SK-N-SH treated with all-trans-retinoic acid at 6 μM for 48 hours (cell line): ENCODE measurements at regions not wholly inside any gene's neighbourhood (a gene's known extent, or its start where the extent isn't known, plus 50 kb on each side); places are given as distances from the start of the nearest gene placed in this dataset.

ENCODE experiments used
- ATAC-seq: fragments of 200-7000 bp; cut with Tn5 transposase; 3 replicates; pipeline ENCODE4 v1.9.1; 2020; ENCODE audit warnings: mild to moderate bottlenecking, moderate library complexity
- ARNTL ChIP-seq: fragments of 450-650 bp; formaldehyde crosslinking; IDR thresholded peaks from 2 replicates; pipeline ENCODE4 v1.5.0; 2020; ENCODE audit warnings: low read depth, mild to moderate bottlenecking, moderate library complexity, borderline replicate concordance
- BACH2 ChIP-seq: fragments of 250-450 bp; sonication (Bioruptor Pico); IDR thresholded peaks from 2 replicates; pipeline ENCODE4 v1.9.0; 2021; ENCODE audit warnings: mild to moderate bottlenecking, borderline replicate concordance
- CSDC2 ChIP-seq: fragments of 250-450 bp; sonication (Bioruptor Pico); IDR thresholded peaks from 2 replicates; pipeline ENCODE4 v1.5.0; 2020; ENCODE audit warnings: mild to moderate bottlenecking, moderate library complexity
- ESRRG ChIP-seq: fragments of 250-450 bp; sonication (Bioruptor Pico); IDR thresholded peaks from 2 replicates; pipeline ENCODE4 v1.6.1; 2021; ENCODE audit warnings: mild to moderate bottlenecking
- GLIS3 ChIP-seq: fragments of 250-450 bp; sonication (Bioruptor Pico); IDR thresholded peaks from 2 replicates; pipeline ENCODE4 v1.5.0; 2020; ENCODE audit warnings: mild to moderate bottlenecking, moderate library complexity
- ISL1 ChIP-seq: fragments of 250-450 bp; sonication (Bioruptor Pico); IDR thresholded peaks from 2 replicates; pipeline ENCODE4 v2.1.2; 2022; ENCODE audit warnings: mild to moderate bottlenecking, moderate library complexity
- PPARA ChIP-seq: fragments of 250-450 bp; sonication (Bioruptor Pico); IDR thresholded peaks from 2 replicates; pipeline ENCODE4 v1.5.0; 2020; ENCODE audit warnings: mild to moderate bottlenecking, borderline replicate concordance
- RARB ChIP-seq: fragments of 250-450 bp; sonication (Bioruptor Pico); IDR thresholded peaks from 2 replicates; pipeline ENCODE4 v1.8.0; 2021; ENCODE audit warnings: mild to moderate bottlenecking, moderate library complexity
- SNAI2 ChIP-seq: fragments of 250-450 bp; sonication (Bioruptor Pico); IDR thresholded peaks from 2 replicates; pipeline ENCODE4 v1.5.0; 2020; ENCODE audit warnings: mild to moderate bottlenecking, moderate library complexity
- TCF4 ChIP-seq: fragments of 250-450 bp; sonication (Bioruptor Pico); IDR thresholded peaks from 2 replicates; pipeline ENCODE4 v1.8.0; 2021; ENCODE audit warnings: mild to moderate bottlenecking, moderate library complexity, borderline replicate concordance
- ZC3H10 ChIP-seq: fragments of 250-450 bp; sonication (Bioruptor Pico); IDR thresholded peaks from 2 replicates; pipeline ENCODE4 v1.5.1; 2021; ENCODE audit warnings: mild to moderate bottlenecking, moderate library complexity
- ZFP3 ChIP-seq: fragments of 250-450 bp; sonication (Bioruptor Pico); IDR thresholded peaks from 2 replicates; pipeline ENCODE4 v1.5.0; 2020; ENCODE audit warnings: mild to moderate bottlenecking, moderate library complexity
- ZFP30 ChIP-seq: fragments of 450-650 bp; formaldehyde crosslinking; IDR thresholded peaks from 2 replicates; pipeline ENCODE4 v1.5.0; 2022; ENCODE audit warnings: mild to moderate bottlenecking, moderate library complexity
- ZNF565 ChIP-seq: fragments of 450-650 bp; formaldehyde crosslinking; conservative IDR thresholded peaks from 2 replicates; pipeline ENCODE4 v1.5.0; 2020; ENCODE audit warnings: low read depth, mild to moderate bottlenecking, moderate library complexity
- ZNF70 ChIP-seq: fragments of 450-650 bp; formaldehyde crosslinking; IDR thresholded peaks from 2 replicates; pipeline ENCODE4 v1.5.0; 2020; ENCODE audit warnings: mild to moderate bottlenecking, moderate library complexity
- ZNF8 ChIP-seq: fragments of 450-650 bp; formaldehyde crosslinking; IDR thresholded peaks from 2 replicates; pipeline ENCODE4 v1.5.0; 2020; ENCODE audit warnings: mild to moderate bottlenecking, moderate library complexity
- TF ChIP-seq, protein P1 (sequence below): fragments of 250-450 bp; sonication (Bioruptor Pico); IDR thresholded peaks from 2 replicates; pipeline ENCODE4 v1.5.0; 2020; ENCODE audit warnings: mild to moderate bottlenecking, moderate library complexity
- TF ChIP-seq, protein P2 (sequence below): fragments of 250-450 bp; sonication (Bioruptor Pico); IDR thresholded peaks from 2 replicates; pipeline ENCODE4 v1.8.0; 2020; ENCODE audit warnings: mild to moderate bottlenecking, moderate library complexity, borderline replicate concordance
- TF ChIP-seq, protein P3 (sequence below): fragments of 250-450 bp; sonication (Bioruptor Pico); IDR thresholded peaks from 2 replicates; pipeline ENCODE4 v1.5.1; 2021; ENCODE audit warnings: mild to moderate bottlenecking, moderate library complexity
- TF ChIP-seq, protein P4 (sequence below): fragments of 250-450 bp; sonication (Bioruptor Pico); IDR thresholded peaks from 2 replicates; pipeline ENCODE4 v1.8.0; 2021; ENCODE audit warnings: low read depth, mild to moderate bottlenecking, moderate library complexity, borderline replicate concordance
- TF ChIP-seq, protein P5 (sequence below): fragments of 250-450 bp; sonication (Bioruptor Pico); IDR thresholded peaks from 2 replicates; pipeline ENCODE4 v1.5.1; 2020; ENCODE audit warnings: low read depth, mild to moderate bottlenecking, moderate library complexity

- 0 out of 2 replicates have a peak, but pooled peaks have one; percentile 45 for TF ChIP-seq CSDC2 (CRISPR knock-in tag)
- no peak for TF ChIP-seq ZC3H10
- no peak for TF ChIP-seq ZNF565 (CRISPR knock-in tag)
- TF ChIP-seq TCF4 = no peak
Measured at GRCh38 chr2:55111570-55112228, 61.4 kb upstream of the RTN4 start (continued).

GRCh38 chr2:55111230-55111569, 60.9 kb upstream of the RTN4 start:
- TF ChIP-seq PPARA (CRISPR knock-in tag) (no peak), CSDC2 (CRISPR knock-in tag) (no peak), BACH2 (no peak)
- TF ChIP-seq, protein P1, sequence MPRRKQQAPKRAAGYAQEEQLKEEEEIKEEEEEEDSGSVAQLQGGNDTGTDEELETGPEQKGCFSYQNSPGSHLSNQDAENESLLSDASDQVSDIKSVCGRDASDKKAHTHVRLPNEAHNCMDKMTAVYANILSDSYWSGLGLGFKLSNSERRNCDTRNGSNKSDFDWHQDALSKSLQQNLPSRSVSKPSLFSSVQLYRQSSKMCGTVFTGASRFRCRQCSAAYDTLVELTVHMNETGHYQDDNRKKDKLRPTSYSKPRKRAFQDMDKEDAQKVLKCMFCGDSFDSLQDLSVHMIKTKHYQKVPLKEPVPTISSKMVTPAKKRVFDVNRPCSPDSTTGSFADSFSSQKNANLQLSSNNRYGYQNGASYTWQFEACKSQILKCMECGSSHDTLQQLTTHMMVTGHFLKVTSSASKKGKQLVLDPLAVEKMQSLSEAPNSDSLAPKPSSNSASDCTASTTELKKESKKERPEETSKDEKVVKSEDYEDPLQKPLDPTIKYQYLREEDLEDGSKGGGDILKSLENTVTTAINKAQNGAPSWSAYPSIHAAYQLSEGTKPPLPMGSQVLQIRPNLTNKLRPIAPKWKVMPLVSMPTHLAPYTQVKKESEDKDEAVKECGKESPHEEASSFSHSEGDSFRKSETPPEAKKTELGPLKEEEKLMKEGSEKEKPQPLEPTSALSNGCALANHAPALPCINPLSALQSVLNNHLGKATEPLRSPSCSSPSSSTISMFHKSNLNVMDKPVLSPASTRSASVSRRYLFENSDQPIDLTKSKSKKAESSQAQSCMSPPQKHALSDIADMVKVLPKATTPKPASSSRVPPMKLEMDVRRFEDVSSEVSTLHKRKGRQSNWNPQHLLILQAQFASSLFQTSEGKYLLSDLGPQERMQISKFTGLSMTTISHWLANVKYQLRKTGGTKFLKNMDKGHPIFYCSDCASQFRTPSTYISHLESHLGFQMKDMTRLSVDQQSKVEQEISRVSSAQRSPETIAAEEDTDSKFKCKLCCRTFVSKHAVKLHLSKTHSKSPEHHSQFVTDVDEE (CRISPR knock-in tag) = no peak
- TF ChIP-seq, protein P2, sequence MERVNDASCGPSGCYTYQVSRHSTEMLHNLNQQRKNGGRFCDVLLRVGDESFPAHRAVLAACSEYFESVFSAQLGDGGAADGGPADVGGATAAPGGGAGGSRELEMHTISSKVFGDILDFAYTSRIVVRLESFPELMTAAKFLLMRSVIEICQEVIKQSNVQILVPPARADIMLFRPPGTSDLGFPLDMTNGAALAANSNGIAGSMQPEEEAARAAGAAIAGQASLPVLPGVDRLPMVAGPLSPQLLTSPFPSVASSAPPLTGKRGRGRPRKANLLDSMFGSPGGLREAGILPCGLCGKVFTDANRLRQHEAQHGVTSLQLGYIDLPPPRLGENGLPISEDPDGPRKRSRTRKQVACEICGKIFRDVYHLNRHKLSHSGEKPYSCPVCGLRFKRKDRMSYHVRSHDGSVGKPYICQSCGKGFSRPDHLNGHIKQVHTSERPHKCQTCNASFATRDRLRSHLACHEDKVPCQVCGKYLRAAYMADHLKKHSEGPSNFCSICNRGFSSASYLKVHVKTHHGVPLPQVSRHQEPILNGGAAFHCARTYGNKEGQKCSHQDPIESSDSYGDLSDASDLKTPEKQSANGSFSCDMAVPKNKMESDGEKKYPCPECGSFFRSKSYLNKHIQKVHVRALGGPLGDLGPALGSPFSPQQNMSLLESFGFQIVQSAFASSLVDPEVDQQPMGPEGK (CRISPR knock-in tag) = no peak
- TF ChIP-seq, protein P3, sequence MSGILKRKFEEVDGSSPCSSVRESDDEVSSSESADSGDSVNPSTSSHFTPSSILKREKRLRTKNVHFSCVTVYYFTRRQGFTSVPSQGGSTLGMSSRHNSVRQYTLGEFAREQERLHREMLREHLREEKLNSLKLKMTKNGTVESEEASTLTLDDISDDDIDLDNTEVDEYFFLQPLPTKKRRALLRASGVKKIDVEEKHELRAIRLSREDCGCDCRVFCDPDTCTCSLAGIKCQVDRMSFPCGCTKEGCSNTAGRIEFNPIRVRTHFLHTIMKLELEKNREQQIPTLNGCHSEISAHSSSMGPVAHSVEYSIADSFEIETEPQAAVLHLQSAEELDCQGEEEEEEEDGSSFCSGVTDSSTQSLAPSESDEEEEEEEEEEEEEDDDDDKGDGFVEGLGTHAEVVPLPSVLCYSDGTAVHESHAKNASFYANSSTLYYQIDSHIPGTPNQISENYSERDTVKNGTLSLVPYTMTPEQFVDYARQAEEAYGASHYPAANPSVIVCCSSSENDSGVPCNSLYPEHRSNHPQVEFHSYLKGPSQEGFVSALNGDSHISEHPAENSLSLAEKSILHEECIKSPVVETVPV (CRISPR knock-in tag) = no peak

GRCh38 chr2:55109219-55109891, 59.1 kb upstream of the RTN4 start:
- peak; percentile 28 for ATAC-seq
- TF ChIP-seq, protein P2 (CRISPR knock-in tag) = no peak
- TF ChIP-seq ZNF70 (CRISPR knock-in tag) (no peak), SNAI2 (CRISPR knock-in tag) (no peak), ZFP30 (CRISPR knock-in tag) (no peak), ARNTL (CRISPR knock-in tag) (no peak), ISL1 (CRISPR knock-in tag) (no peak), RARB (no peak), BACH2 (no peak), ZC3H10 (no peak), ZNF8 (CRISPR knock-in tag) (no peak), GLIS3 (CRISPR knock-in tag) (no peak), ESRRG (CRISPR knock-in tag) (no peak), ZNF565 (CRISPR knock-in tag) (no peak), ZFP3 (no peak)
- TF ChIP-seq, protein P3 (CRISPR knock-in tag) = no peak
- TF ChIP-seq, protein P1 (CRISPR knock-in tag) = no peak
- TF ChIP-seq, protein P4, sequence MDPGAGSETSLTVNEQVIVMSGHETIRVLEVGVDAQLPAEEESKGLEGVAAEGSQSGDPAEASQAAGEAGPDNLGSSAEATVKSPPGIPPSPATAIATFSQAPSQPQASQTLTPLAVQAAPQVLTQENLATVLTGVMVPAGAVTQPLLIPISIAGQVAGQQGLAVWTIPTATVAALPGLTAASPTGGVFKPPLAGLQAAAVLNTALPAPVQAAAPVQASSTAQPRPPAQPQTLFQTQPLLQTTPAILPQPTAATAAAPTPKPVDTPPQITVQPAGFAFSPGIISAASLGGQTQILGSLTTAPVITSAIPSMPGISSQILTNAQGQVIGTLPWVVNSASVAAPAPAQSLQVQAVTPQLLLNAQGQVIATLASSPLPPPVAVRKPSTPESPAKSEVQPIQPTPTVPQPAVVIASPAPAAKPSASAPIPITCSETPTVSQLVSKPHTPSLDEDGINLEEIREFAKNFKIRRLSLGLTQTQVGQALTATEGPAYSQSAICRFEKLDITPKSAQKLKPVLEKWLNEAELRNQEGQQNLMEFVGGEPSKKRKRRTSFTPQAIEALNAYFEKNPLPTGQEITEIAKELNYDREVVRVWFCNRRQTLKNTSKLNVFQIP = no peak
- TF ChIP-seq, protein P5, sequence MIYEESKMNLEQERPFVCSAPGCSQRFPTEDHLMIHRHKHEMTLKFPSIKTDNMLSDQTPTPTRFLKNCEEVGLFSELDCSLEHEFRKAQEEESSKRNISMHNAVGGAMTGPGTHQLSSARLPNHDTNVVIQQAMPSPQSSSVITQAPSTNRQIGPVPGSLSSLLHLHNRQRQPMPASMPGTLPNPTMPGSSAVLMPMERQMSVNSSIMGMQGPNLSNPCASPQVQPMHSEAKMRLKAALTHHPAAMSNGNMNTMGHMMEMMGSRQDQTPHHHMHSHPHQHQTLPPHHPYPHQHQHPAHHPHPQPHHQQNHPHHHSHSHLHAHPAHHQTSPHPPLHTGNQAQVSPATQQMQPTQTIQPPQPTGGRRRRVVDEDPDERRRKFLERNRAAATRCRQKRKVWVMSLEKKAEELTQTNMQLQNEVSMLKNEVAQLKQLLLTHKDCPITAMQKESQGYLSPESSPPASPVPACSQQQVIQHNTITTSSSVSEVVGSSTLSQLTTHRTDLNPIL (CRISPR knock-in tag) = no peak

More at GRCh38 chr2:55111230-55111569, 60.9 kb upstream of the RTN4 start:
- ATAC-seq = no peak
